HG03575 (cell line): ENCODE measurements at regions not wholly inside any gene's neighbourhood (a gene's known extent, or its start where the extent isn't known, plus 50 kb on each side); places are given as distances from the start of the nearest gene placed in this dataset.

ENCODE experiments used
- ATAC-seq: cut with Tn5 transposase; IDR thresholded peaks from one replicate; pipeline ENCODE4 v1.9.1; 2021; ENCODE audit not compliant: unreplicated experiment, insufficient number of reproducible peaks, low FRiP score; ENCODE audit errors: extremely low read depth

- no peak for ATAC-seq
Measured at GRCh38 chr5:110909415-110909814, 162.1 kb upstream of the TSLP start.

DNA sequence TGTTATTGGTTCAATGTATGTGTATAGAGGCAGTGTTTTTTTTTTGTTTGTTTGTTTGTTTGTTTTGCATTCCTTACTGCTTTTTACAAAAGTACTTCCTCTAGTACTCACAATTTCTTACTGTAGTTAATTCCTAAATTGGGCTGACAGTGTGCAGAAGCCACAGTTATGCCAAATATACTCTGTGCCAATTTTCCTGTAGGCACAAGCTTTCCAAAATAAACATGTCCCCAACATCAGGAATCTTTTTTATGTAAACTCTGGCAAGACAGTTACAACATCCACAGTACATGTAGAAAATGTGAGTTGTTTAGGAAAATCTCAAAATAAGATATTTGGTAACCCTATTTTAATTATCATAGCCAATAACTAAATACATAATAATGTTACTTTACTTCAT, 161.6 kb upstream of the TSLP start:
- no peak for ATAC-seq

DNA sequence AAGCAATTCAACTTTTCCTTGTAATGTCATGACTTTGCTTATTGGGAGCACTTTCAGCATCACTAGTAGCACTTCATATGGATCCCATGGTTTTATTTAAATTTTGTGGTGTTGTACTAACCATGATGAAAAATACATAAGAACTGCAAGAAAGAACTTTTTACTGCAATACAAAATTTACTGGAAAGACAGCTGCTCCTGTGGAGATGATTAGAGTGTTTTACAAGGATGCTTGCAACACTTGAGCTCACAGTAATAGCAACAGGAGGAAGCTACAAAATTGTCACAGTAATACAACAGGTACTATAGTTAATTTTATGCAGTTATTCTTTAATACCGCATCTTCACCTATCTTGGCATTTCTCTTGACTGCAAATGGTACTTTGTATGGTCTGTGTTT, 158.3 kb upstream of the TSLP start:
- no peak for ATAC-seq

- ATAC-seq: peak; percentile 56
Measured at GRCh38 chr5:110916381-110917049, 155.0 kb upstream of the TSLP start.

- no peak for ATAC-seq
Measured at GRCh38 chr5:110917161-110917875, 154.2 kb upstream of the TSLP start.

DNA sequence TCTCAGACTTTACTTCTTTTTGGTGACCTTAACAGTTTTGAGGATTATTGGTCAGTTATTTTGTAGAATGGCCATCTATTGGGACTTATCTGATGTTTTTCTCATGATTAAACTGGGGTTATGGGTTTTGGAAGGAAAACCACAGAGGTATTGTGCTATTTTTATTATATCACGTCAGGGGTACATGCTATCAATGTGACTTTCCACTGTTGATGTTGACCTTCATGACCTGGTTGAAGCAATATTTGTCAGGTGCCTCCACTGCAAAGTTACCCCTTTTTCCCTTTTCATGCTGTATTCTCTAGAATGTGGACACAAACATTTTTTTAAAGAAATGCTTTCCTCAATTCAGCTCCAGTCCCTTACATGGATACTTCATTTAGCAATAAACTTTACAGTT, 152.8 kb upstream of the TSLP start:
- ATAC-seq: no peak

DNA sequence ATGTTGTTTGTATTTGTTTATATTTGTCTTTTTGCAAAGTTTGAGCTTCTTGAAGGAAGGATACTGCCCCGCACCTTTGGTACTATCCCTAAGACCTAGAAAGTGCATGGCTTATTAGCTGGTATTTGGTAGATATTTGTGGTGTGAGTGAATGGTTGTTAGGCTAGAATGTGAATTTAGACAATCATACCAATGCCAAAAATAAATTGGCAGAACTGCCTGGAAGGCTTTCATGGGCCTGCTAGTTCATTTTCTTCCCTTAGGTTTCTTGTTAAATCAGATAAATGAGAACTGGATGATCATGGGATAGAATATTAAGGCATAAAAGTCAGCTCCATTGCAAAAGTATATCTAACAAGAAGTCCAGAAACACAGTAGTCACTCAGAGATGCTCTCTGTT, 147.5 kb upstream of the TSLP start:
- no peak for ATAC-seq

DNA sequence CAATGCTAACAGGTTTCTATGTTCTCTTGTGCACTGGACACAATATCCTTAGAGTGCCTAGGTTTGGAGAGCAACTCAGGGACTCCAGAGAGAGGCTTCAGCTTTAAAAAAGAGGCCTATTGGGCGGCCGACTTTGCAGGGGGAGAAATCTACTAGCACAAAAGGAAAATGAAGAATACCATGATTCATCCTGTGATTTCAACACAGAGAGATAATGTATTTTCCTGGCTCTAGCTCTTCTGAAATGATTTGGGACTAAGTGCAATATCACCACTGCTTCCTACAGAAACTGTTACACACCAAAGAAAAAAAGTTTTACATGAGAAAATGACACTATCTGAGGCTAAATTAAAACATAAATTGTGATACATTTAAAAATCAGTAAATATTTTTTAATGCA, 146.1 kb upstream of the TSLP start:
- ATAC-seq: no peak

DNA sequence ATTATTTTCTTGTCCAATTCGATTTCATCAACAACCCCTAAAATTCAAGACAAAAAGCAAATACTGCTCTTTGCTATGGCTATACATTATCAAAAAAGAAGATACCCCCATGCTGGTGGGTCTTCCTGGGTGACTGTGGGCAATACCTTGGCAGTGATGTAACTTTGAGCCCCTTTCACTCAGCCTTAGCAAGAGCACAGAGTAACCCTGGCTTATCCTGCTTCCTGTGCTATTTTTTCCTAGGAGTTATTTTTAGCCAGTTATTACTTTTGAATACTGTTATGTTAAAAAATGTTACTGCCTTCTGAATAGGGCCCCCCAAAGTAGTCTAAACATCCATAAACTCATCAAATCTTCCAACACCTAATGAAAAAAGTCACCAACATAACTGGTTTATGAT, 145.6 kb upstream of the TSLP start:
- ATAC-seq: no peak

GRCh38 chr5:110932755-110933488, 138.6 kb upstream of the TSLP start:
- peak; percentile 93 for ATAC-seq

- ATAC-seq: no peak
Measured at GRCh38 chr5:110940136-110940535, 131.4 kb upstream of the TSLP start.

DNA sequence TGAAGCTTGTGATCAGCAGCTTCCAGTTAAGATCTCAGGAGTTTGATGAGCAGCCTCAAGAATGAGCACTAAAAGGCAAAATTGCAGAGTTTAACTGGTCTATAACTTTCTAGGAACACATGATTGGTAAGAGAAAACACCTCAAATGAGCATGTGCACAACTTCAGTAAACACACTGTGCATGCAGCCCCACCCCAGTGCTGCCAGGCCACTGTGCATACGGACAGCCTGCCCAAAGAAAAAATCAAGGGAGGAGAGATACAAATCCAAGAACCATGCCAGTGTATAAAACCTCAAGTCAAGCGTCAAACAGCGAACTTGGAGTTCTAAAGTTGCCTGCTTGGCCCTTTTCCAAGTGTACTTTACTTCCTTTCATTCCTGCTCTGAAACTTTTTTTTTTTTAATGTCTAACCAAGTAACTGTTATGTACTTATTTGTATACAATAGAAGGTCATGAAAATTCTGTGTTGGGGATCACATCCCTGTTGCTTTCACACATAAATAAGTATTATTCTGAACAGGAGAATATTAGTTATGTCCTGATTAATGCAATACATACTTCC, 125.6 kb upstream of the TSLP start:
- no peak for ATAC-seq

GRCh38 chr5:110951373-110951791, 120.1 kb upstream of the TSLP start:
- no peak for ATAC-seq

DNA sequence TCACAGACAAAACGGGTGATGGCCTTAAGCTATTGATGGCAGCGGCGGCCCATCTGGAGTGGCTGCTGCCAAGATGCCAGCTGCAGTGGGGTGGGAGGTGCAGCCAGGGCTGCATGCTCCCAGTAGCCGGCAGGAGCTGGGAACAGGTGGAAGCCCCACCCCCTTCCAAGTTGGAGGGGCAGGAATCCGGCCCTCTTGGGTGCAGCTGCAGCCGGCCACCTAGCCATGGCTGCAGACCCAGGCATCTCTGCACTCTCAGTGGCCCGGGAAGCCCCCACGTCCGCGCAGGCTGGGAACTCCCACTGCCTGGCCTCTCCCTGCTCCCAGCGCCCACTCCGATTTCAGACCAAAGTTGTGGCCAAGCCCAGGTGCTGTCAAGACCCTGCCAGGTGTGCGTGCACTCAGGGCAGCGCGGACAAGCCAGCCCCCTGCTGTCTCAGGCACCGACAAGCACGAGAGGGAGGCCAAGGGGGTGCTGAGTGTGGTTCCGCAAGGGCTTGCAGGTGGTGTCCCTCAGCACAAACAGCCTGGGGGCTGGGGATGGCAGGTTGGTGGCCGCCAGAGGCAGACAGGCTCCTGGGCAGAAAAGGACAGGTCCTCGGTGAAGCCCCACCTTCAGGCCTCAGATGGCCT, 115.1 kb upstream of the TSLP start:
- ATAC-seq: no peak

GRCh38 chr5:110956913-110957813, 114.3 kb upstream of the TSLP start:
- no peak for ATAC-seq

GRCh38 chr5:110957934-110958333, 113.6 kb upstream of the TSLP start:
- ATAC-seq: no peak

- ATAC-seq: no peak
Measured at GRCh38 chr5:110963495-110963894, 108.0 kb upstream of the TSLP start.

- ATAC-seq: no peak
Measured at GRCh38 chr5:110965773-110966581, 105.5 kb upstream of the TSLP start.
